ENCODE measurements at regions not wholly inside any gene's neighbourhood (a gene's known extent, or its start where the extent isn't known, plus 50 kb on each side); places are given as distances from the start of the nearest gene placed in this dataset.
"Not testable (repeated sequence)": the region's sequence is repeated elsewhere in the genome, so short reads cannot be mapped to it uniquely, and the experiment has no call there.

GRCh38 chr4:160125576-160126287 lies 1022.9 kb downstream of the RAPGEF2 start:
- DNase-seq = not testable (repeated sequence)

- DNase-seq = no peak
Observed at GRCh38 chr4:160127211-160127610, 1024.3 kb downstream of the RAPGEF2 start.

GRCh38 chr4:160129439-160129838 lies 1026.6 kb downstream of the RAPGEF2 start:
- DNase-seq = no peak

GRCh38 chr4:160136021-160136420 lies 1033.1 kb downstream of the RAPGEF2 start:
- DNase-seq = no peak

GRCh38 chr4:160141206-160141605 lies 1038.3 kb downstream of the RAPGEF2 start:
- no peak for DNase-seq

GRCh38 chr4:160142579-160142978 lies 1039.7 kb downstream of the RAPGEF2 start:
- DNase-seq = no peak

GRCh38 chr4:160143574-160143973 lies 1040.7 kb downstream of the RAPGEF2 start:
- no peak for DNase-seq

- no peak for DNase-seq
Observed at GRCh38 chr4:160159457-160159856, 1056.6 kb downstream of the RAPGEF2 start.

GRCh38 chr4:160161026-160161425 lies 1058.1 kb downstream of the RAPGEF2 start:
- DNase-seq = no peak

- no peak for DNase-seq
Observed at GRCh38 chr4:160175064-160175643, 1072.3 kb downstream of the RAPGEF2 start.

- DNase-seq = no peak
Observed at GRCh38 chr4:160180211-160180610, 1077.3 kb downstream of the RAPGEF2 start.

GRCh38 chr4:160182727-160183126 lies 1079.8 kb downstream of the RAPGEF2 start:
- DNase-seq = no peak

GRCh38 chr4:160184884-160185283 lies 1082.0 kb downstream of the RAPGEF2 start:
- DNase-seq = no peak

- DNase-seq = no peak
Observed at GRCh38 chr4:160193787-160194186, 1090.9 kb downstream of the RAPGEF2 start.

- no peak for DNase-seq
Observed at GRCh38 chr4:160194716-160195115, 1091.8 kb downstream of the RAPGEF2 start.

- DNase-seq = no peak
Observed at GRCh38 chr4:160202802-160203201, 1099.9 kb downstream of the RAPGEF2 start.

- no peak for DNase-seq
Observed at GRCh38 chr4:160212078-160212477, 1109.2 kb downstream of the RAPGEF2 start.

GRCh38 chr4:160213366-160213765 lies 1110.5 kb downstream of the RAPGEF2 start:
- DNase-seq = no peak

GRCh38 chr4:160217352-160217751 lies 1114.5 kb downstream of the RAPGEF2 start:
- DNase-seq = no peak

- no peak for DNase-seq
Observed at GRCh38 chr4:160224049-160224448, 1121.2 kb downstream of the RAPGEF2 start.

- DNase-seq = no peak
Observed at GRCh38 chr4:160233141-160233540, 1130.3 kb downstream of the RAPGEF2 start.

GRCh38 chr4:160235285-160235684 lies 1132.4 kb downstream of the RAPGEF2 start:
- no peak for DNase-seq

- no peak for DNase-seq
Observed at GRCh38 chr4:160235771-160236170, 1132.9 kb downstream of the RAPGEF2 start.

- DNase-seq = no peak
Observed at GRCh38 chr4:160238790-160239189, 1135.9 kb downstream of the RAPGEF2 start.
